GM23338 (cell line): ENCODE measurements at regions not wholly inside any gene's neighbourhood (a gene's known extent, or its start where the extent isn't known, plus 50 kb on each side); places are given as distances from the start of the nearest gene placed in this dataset.

Source experiments
- ATAC-seq: fragments of 200-7000 bp; cut with Tn5 transposase; 3 replicates; pipeline ENCODE4 v1.9.1; 2020
- DNase-seq: peaks from one replicate; pipeline ENCODE4 v3.0.0-alpha.2; 2015; ENCODE audit warnings: low spot score
- H2AFZ ChIP-seq: fragments of 200-600 bp; sonication (generic); 2 replicates; pipeline ENCODE4 v1.8.0; 2016; ENCODE audit warnings: antibody characterized with exemption, mild to moderate bottlenecking, moderate library complexity
- H3F3A ChIP-seq: fragments of 200-600 bp; sonication (generic); replicated peaks from 2 replicates; pipeline ENCODE4 v1.8.0; 2017; ENCODE audit warnings: antibody characterized with exemption, mixed run types, low read depth
- H3K27ac ChIP-seq: fragments of 200-600 bp; sonication (generic); 2 replicates; pipeline ENCODE4 v1.6.1; 2016; ENCODE audit warnings: low read depth
- H3K27me3 ChIP-seq: fragments of 200-600 bp; sonication (generic); 2 replicates; pipeline ENCODE4 v1.8.0; 2016; ENCODE audit warnings: mild to moderate bottlenecking, mixed run types, moderate library complexity; ENCODE audit not compliant: insufficient read depth
- H3K36me3 ChIP-seq: fragments of 200-600 bp; sonication (generic); 2 replicates; pipeline ENCODE4 v1.8.0; 2016; ENCODE audit warnings: mild to moderate bottlenecking; ENCODE audit not compliant: insufficient read depth
- H3K4me1 ChIP-seq: fragments of 200-600 bp; sonication (generic); 2 replicates; pipeline ENCODE4 v1.8.0; 2016; ENCODE audit warnings: mild to moderate bottlenecking, moderate library complexity; ENCODE audit not compliant: insufficient read depth
- H3K4me2 ChIP-seq: fragments of 200-600 bp; sonication (generic); 2 replicates; pipeline ENCODE4 v1.7.1; 2017; ENCODE audit warnings: mixed run types
- H3K4me3 ChIP-seq: fragments of 200-600 bp; sonication (generic); 2 replicates; pipeline ENCODE4 v1.6.1; 2016; ENCODE audit warnings: mixed run types
- H3K79me2 ChIP-seq: fragments of 200-600 bp; sonication (generic); replicated peaks from 2 replicates; pipeline ENCODE4 v1.8.0; 2017; ENCODE audit warnings: mild to moderate bottlenecking; ENCODE audit not compliant: insufficient read depth
- H3K9me2 ChIP-seq: fragments of 200-600 bp; sonication (generic); 2 replicates; pipeline ENCODE4 v1.8.0; 2017; ENCODE audit not compliant: insufficient read depth
- H4K20me1 ChIP-seq: fragments of 200-600 bp; sonication (generic); replicated peaks from 2 replicates; pipeline ENCODE4 v1.8.0; 2017; ENCODE audit warnings: mild to moderate bottlenecking; ENCODE audit not compliant: insufficient read depth
- H3K27ac Mint-ChIP-seq: 2 replicates; pipeline ENCODE4 v1.8.0; 2020; ENCODE audit warnings: inconsistent platforms, mild to moderate bottlenecking, moderate library complexity, mixed read lengths
- H3K27me3 Mint-ChIP-seq: 3 replicates; pipeline ENCODE4 v1.8.0; 2022; ENCODE audit warnings: low read depth, mild to moderate bottlenecking, moderate library complexity, mixed read lengths, inconsistent platforms; ENCODE audit not compliant: insufficient read depth, poor library complexity
- H3K36me3 Mint-ChIP-seq: 3 replicates; pipeline ENCODE4 v1.8.0; 2021; ENCODE audit warnings: low read depth, mild to moderate bottlenecking, inconsistent platforms, moderate library complexity, mixed read lengths
- H3K4me1 Mint-ChIP-seq: 3 replicates; pipeline ENCODE4 v1.8.0; 2020; ENCODE audit warnings: mild to moderate bottlenecking, inconsistent platforms, mixed read lengths
- H3K4me3 Mint-ChIP-seq: 3 replicates; pipeline ENCODE4 v1.8.0; 2021; ENCODE audit warnings: moderate library complexity, mild to moderate bottlenecking, inconsistent platforms, mixed read lengths
- H3K9me3 Mint-ChIP-seq: 3 replicates; pipeline ENCODE4 v1.8.0; 2020; ENCODE audit warnings: moderate library complexity, mild to moderate bottlenecking, inconsistent platforms, mixed read lengths
- CREB1 ChIP-seq: fragments of 250-450 bp; sonication (Bioruptor Pico); IDR thresholded peaks from 2 replicates; pipeline ENCODE4 v1.5.0; 2020; ENCODE audit warnings: low read depth, mild to moderate bottlenecking, moderate library complexity
- ETS1 ChIP-seq: IDR thresholded peaks from 2 replicates; pipeline ENCODE4 v1.6.1; 2016; ENCODE audit warnings: antibody characterized with exemption
- EZH2 ChIP-seq: fragments of 200-600 bp; sonication (generic); IDR thresholded peaks from one replicate; pipeline ENCODE4 v1.8.0; 2017; ENCODE audit warnings: antibody characterized with exemption, mild to moderate bottlenecking, low read depth; ENCODE audit not compliant: unreplicated experiment
- JUNB ChIP-seq: IDR thresholded peaks from one replicate; pipeline ENCODE4 v1.6.1; 2016; ENCODE audit warnings: antibody characterized with exemption; ENCODE audit not compliant: unreplicated experiment
- NANOG ChIP-seq: IDR thresholded peaks from 2 replicates; pipeline ENCODE4 v1.6.1; 2016; ENCODE audit warnings: antibody characterized with exemption, borderline replicate concordance
- POLR2AphosphoS5 ChIP-seq: IDR thresholded peaks from 2 replicates; pipeline ENCODE4 v1.6.1; 2016; ENCODE audit warnings: antibody characterized with exemption, low read depth
- STAT1 ChIP-seq: IDR thresholded peaks from one replicate; pipeline ENCODE4 v1.6.1; 2016; ENCODE audit warnings: antibody characterized with exemption; ENCODE audit not compliant: unreplicated experiment
- ZNF114 ChIP-seq: fragments of 250-450 bp; sonication (Bioruptor Pico); IDR thresholded peaks from 2 replicates; pipeline ENCODE4 v1.5.0; 2020; ENCODE audit warnings: mild to moderate bottlenecking, moderate library complexity
- ZNF462 ChIP-seq: fragments of 250-450 bp; sonication (Bioruptor Pico); IDR thresholded peaks from 2 replicates; pipeline ENCODE4 v1.5.0; 2020; ENCODE audit warnings: mild to moderate bottlenecking, moderate library complexity

- no peak overlapping the region for H3K27ac ChIP-seq
- H3K4me3 ChIP-seq = no peak overlapping the region
- Mint-ChIP-seq H3K4me3 (no peak overlapping the region), H3K36me3 (no peaks in the 10 kb centered on the region), H3K9me3 (no peaks in the 10 kb centered on the region; the same call in 2 of the 3 replicates), H3K27me3 (peaks cover 4% of the 10 kb centered on the region), H3K4me1 (peaks cover 5% of the 10 kb centered on the region; the same call in 2 of the 3 replicates), H3K27ac (no peak overlapping the region)
- no peak for TF ChIP-seq ZNF114 (CRISPR knock-in tag)
- no peak for TF ChIP-seq JUNB
- no peak for TF ChIP-seq CREB1 (CRISPR knock-in tag)
- TF ChIP-seq STAT1 = no peak
- TF ChIP-seq ZNF462 (CRISPR knock-in tag) = no peak
- TF ChIP-seq NANOG = no peak
- TF ChIP-seq EZH2 = no peak
- TF ChIP-seq ETS1 = no peak
- no peak for TF ChIP-seq POLR2AphosphoS5
- H3F3A ChIP-seq = no peaks in the 10 kb centered on the region
- peaks cover 10% of the 10 kb centered on the region; the same call in 1 of the 2 replicates for H3K9me2 ChIP-seq
- no peaks in the 10 kb centered on the region; the same call in 1 of the 2 replicates for H3K36me3 ChIP-seq
- no peak for DNase-seq
- no peaks in the 10 kb centered on the region for H3K27me3 ChIP-seq
- no peaks in the 10 kb centered on the region for H4K20me1 ChIP-seq
- no peak for ATAC-seq
- H3K79me2 ChIP-seq = no peaks in the 10 kb centered on the region
- H2AFZ ChIP-seq = no peak overlapping the region
- H3K4me2 ChIP-seq = no peak overlapping the region
- peaks cover 7% of the 10 kb centered on the region; the same call in 1 of the 2 replicates for H3K4me1 ChIP-seq
Measured at GRCh38 chr21:20639026-20639425, 359.2 kb upstream of the NCAM2 start.
